Activated CD4-positive, alpha-beta T cell treated with anti-CD3 and anti-CD28 coated beads for 1 hour (primary cell): ENCODE measurements at regions not wholly inside any gene's neighbourhood (a gene's known extent, or its start where the extent isn't known, plus 50 kb on each side); places are given as distances from the start of the nearest gene placed in this dataset.
A peak's percentile ranks its signal among the peaks of the same experiment; 100 is the strongest.

ENCODE experiments used
- DNase-seq: peaks from one replicate; pipeline ENCODE4 v3.0.0-alpha.2; 2020

DNA sequence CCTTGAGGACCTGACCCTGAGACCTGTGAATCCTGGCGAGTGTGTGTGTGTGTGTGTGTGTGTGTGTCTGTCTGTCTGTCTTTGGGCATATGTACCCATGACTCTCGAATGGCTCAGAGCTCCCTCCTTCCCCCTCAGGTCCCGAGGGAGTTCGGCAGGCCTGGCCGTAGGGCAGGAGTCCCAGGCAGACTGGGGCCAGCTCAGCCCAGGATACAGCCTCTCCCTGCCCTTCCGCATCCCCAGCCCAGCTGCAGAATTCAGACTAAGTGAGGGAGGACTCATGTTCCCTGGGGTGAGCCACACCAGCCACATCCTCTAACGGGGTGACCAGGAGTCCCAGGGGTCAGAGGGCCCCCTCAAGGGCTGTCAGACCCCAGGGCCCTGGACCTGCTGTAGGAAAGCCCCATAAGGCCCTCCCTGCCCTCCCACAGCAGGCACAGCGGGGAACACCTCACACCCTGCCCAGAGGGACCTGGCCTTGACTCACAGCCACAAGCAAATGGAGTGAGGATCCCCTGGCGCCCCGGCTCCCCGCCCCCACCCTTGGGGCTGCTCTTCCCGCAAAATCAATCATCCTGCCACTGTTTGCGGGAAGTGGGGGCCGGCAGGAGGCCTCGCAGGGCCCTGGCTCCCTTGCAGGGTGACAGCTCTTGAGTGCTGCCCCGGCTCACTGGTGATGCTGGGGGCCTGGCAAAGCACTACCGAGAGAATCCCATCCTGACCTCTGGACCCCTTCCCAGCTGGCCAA, 101.7 kb upstream of the CASZ1 start:
- no peak for DNase-seq

DNA sequence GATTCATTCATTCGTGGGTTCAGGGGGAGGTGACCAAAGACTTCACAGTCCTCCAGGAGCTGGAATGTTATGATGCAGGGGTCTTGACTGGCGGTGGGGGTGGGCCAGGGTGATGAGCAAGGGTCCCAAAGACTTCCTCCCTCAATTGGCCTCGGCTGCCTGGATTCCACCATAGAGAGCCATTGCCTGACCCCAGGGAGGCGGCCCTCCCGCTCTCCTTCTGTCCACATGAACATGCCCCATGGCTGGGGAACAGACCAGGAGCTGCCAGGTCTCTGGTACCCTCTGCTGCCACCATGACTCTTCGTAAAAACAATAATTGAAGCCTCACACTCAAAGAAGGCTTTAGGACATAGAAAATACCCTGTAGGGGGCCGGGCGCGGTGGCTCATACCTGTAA, 102.5 kb upstream of the CASZ1 start:
- DNase-seq = no peak

DNA sequence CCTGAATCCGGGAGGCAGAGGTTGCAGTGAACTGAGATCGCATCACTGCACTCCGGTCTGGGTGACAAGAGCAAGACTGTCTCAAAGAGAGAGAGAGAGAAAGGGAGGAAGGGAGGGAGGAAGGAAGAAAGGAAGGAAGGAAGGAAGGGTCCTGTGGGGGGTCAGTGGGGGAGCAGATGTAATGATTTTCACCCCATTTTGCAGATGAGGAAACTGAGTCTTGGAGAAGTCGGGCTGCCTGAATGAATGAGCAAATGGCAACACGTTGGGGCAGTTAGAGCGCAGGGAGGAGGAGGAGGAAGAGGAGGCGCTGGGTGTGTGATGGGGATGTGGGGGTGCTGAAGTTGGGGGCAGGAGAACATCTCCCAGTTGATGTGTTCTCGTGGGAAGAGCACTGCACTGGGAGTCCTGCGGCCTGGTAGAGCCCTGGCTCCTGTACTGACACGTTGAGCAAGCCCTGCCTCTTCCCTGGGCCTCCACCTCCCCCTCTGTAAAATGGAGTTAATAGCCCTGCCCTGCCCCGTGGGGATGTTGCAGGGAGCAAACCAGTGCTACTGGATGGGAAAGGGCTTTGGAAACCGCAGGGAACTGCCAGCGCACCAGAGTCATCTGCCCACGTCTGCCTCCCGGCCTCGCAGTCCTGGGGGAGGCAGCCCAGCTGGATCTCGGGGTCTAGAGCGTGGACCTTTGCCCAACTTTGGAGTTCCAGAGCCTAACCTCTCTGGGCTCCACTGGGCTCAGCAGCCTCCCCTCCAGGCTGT, 103.2 kb upstream of the CASZ1 start:
- no peak for DNase-seq

- no peak for DNase-seq
Measured at GRCh38 chr1:10900251-10900651, 103.8 kb upstream of the CASZ1 start.

DNA sequence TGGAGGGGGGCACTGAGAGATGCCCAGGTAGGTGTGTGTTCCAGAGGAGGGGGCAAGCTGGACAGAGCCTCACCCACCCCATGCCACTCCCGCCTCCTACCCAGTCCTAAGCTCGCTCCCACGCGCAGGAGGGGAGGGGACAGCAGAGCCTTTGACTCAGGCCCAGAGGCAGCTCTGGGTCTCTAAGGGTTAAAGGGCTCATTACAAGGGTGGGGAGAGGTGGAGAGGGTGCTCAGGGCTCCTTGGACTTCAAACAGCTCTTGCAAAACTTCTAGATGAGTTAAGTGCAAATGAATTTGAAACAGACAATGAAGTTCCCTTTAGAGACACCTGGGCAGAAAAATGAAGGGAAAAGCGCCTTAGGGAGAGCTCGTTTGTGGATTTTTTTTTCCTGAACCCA, 104.2 kb upstream of the CASZ1 start:
- no peak for DNase-seq

DNA sequence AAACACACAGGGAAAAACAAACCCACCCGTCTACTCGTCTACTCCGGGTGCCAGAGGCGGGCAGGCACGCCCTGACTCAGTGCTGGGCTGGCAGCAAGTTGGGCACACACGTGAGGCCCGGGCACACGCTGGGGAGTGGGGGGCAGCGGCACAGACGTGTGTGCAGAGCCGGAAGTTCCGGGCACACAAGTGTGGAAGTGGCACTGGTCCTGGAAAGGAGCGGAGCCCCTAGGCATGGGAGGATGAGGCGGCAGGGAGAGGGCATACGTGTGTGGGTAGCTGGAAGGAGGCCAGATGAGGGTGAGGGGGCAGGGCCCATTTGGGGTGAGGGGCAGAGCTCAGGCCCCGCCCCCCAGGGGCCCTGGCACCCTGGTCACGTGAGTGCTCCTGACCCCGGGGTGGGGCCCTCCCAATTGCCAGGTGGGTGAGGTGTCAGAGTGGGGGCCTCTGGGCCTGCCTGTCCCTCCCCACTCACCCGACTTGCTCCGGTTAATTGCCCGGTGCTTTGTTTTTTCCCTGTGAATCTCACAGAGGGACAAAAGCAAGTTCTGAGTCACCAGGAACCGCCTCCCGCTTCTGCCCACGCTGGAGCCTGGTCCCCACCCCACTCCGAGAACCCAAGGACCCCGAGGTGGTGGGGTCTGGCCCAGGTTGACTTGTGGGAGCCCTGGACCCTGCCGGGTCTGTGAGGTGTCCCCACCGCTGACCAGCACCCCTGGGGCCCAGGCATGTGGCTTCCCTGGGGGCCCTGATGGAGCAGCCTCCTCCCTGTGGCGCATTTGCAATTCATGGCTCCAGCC, 104.8 kb upstream of the CASZ1 start:
- DNase-seq = no peak

DNA sequence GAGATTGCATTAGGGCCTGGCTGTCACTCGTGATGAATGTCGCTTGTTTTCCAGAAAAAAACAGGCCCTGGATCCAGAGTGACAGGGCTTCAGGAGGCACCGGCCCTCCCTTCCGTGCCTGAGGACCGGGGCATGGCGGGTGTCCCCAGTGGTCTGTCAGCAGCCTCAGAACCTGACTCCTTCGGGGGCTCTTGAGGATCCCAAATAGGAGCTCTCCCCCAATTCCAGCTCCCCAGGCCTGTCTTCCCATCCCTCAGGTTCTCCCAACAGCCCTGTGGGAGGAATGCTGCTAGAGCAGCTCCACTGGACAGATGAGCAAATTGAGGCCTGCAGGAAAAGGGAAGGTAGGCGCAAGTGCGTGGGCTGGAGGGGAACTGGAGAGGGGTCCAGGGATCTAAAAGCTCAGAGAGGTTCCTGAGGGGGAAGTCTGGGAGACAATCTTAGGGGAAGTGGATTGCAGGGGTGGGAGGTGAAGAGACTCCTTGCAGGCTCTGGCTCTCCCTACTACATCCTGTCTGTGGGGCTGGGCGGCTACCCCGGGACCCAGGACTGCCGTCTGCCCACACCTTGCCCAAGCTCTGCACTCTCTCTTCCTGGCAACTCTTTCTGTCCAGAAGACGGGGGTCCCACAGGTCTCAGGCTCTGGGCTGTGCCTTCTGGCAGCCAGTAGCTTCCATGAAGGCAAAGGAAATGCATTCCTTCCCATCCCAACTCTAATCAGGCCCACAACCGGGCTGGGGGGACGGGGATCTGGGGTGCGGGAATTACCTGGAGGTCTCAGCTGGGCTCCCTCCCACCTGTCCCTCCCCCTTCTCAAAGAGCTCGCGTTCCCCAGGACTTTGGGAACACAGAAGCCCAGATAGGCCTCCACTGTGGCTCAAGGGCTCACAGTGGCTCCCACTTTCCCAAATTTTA, 105.7 kb upstream of the CASZ1 start:
- DNase-seq = no peak

DNA sequence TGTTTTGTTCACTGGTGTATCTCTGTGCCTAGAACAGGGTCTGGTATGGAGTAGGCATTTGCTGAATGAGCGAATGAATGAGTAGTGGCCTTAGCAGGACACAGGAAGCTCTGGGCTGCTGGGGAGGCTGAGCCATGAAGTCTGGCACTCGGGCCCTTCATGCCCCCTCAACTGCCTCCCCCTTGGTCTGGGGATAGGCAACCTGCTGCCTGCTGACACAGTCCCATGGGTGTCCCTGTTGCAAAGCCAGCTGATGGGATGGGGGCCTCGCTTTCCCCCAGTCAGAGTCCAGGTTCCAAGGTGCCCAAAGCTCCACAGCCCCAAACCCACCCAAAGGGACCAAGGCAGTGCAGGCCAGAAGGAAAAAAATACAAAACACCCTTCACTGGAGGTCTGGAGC, 107.0 kb upstream of the CASZ1 start:
- DNase-seq = no peak

DNA sequence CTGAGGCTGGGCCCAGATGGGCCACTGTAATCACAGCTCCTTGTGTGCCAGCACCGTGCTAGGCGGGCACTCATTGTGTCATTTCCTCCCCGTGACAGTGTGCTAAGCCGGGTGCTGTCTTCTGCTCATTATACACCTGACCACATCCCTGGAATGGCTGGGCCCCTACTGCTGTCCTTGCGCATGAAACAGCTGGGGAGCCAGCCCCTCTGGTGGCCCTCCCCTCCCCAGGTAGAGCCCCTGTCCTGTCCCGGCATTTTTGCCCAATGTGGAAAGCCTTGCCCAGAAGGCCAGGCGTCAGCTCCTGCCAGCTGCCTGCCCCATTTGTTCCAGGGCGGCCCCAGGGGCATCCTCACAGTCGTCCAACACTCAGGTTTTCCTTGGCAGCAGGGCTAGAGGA, 107.4 kb upstream of the CASZ1 start:
- no peak for DNase-seq

- no peak for DNase-seq
Measured at GRCh38 chr1:10904396-10905358, 107.8 kb upstream of the TARDBP start.

DNA sequence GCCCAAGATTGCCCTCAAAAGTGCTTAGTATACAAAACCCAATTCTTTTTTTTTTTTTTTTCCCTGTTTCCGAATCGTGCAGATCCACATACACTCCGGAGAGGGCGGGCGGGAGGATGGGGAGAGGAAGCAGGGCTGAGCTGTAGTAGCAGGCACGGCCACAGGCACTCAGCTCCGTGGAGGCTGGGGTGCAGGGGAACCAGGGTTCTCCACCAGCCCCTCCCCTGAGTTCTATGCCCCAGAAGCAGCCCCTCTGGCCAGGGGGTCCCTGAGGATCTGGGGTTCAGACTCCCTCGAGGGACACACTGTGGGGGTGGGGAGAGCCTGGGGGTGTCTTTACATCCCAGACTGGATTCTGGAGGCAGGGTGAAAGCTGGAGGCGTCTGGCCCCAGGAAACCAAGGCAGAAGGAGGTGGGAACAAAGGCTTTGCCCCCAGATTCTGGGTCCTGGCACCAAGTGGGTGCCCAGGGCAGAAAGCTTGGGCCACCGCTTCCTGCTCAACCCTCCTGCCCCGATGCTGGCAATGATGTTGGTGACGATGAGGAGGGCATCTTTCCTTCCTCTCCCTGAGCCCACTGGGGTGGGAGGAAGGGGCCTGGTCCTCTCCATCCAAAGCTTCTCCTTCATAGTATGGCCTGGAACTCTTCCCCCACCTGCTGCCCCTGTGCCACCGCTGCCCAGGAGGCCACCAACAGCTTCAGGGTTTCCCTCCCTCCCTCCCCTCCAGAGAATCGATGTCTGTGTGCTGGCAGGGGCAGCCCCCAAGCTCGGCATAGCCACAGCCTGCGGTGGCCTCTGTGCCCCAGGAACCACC, 106.4 kb upstream of the TARDBP start:
- DNase-seq = no peak

- DNase-seq = no peak
Measured at GRCh38 chr1:10906866-10907519, 105.5 kb upstream of the TARDBP start.

DNA sequence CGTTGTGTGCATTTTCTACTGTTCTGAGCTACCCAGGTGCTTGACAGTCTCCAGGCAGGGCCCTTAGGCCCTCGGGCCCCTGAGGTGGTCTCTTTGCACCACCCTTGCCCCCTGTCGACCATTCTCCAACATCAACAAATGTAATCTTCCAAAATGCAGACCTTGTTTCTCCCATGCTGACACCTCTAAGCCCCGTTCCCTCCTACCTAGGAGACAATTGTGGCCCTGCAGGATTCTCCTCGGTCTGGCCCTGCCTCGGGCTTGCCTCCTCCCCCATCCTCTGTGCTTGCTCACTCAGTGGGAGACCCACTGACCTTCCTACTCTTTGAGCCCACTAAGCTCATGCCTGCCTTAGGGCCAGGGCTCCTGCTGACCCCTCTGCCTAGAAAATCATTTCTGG, 104.2 kb upstream of the TARDBP start:
- no peak for DNase-seq

DNA sequence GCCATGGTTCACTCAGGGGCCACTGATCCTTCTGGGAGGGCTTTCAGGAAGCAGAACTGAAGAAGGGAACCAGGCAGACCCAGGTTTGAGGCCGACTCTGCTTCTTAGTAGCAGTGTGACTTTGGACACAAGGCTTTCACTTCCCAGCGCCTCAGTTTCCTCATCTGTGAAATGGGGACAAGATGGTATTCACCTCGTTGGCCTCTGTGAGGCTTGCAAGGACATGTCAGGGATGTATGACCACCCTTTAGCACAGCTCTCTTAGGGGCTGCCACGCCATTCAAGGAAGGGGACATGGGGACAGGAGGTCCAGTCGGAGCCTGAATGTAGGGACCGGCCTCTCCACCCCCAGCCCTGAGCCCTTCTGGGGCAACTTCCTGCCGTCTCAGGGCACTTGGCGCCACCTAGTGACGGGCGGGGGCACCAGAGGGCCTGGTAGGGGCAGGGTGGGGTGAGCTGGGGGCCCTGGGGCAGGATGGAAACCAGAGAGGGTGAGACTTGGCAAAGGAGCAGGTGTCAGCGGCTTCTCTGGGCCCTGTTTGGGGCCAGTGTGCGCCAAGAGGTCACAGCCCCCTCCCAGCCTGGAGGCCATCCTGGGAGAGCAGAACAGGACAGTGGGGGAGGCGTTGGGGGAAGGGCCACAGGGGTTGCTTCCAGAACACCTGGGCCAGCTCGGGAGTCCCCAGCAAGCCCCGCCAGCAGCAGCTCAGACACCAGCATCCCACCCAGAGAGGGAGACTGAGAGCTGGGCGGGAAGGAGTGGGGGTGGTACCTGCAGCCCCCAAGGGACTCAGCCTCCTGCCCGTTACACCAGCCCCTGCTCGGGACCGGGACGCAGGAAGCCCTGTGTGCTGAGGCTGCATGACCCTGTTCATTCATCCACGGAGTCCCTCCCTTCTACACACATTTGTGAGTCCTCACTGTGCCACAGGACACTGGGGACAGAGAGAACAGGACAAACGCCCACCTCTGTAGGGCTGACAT, 102.5 kb upstream of the TARDBP start:
- DNase-seq = peak; percentile 56

DNA sequence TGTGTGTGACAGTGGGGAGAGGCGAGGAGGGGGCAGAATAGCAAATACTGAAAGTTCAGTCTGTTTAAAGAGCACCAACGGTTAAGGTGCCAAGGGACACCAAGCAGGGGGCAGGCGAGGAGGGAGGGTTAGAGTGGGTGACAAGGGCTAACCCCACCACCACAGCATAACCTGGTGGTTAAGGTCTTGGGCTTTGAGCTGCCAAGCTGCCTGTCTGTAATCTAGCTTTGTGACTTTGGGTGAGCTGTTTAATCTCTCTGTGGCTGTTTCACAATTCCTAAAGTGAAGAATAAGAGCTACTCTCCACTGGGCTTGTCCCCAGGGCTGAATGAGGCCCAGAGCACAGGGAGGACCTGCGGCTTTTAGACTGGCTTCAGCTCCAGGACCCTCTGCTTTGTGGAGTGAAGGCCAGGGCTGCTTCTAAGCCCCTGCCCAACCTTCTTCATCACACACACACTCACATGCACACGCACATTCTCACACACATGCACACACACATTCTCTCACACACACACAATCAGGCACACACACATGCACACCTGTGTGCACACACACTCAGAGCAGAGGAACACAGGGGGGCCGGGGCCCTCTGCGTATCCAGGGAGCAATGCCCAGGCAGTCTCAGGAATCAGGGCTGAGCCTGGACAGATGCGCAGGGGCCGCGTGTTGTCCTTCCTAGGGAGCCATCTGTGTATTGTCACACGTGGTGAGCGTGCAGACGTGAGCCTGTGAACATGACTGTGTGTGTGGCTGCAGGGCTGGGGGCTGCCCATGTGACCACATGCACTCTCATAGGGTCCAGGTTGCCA, 101.6 kb upstream of the TARDBP start:
- DNase-seq = no peak

- no peak for DNase-seq
Measured at GRCh38 chr1:10911490-10912166, 100.8 kb upstream of the TARDBP start.

DNA sequence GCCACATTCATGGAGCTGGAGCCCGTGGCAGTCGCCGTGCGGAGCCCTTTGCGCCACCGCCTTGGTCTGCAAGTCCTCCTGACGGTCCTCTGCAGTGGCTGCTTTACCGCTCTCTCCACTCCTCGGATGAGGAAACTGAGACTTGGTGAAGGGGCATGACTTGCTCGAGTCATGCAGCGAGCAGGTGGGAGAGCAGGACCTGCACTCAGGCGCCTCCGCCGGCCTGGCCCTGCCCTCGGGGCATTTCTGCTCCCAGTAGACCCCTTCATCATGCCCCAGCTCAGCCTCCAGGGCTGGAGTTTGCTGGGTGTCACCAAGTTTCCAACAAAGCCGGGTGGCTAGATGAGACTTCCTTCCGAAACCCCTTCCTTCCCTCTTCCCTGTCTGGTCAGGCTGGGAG, 100.0 kb upstream of the TARDBP start:
- no peak for DNase-seq
